Stimulated activated CD4-positive, alpha-beta T cell treated with anti-CD3 and anti-CD28 coated beads, Interleukin-2, amount 100 ng/mL, for 48 hours (primary cell): ENCODE measurements at regions not wholly inside any gene's neighbourhood (a gene's known extent, or its start where the extent isn't known, plus 50 kb on each side); places are given as distances from the start of the nearest gene placed in this dataset.

Experiments used
- DNase-seq, 2 donors: peaks; one replicate each; pipeline ENCODE4 v3.0.0-alpha.2; 2020

GRCh38 chr10:43825984-43826383 is 177.3 kb upstream of the ZNF32 start:
- DNase-seq = no peak

GRCh38 chr10:43825421-43825820 is 176.7 kb upstream of the ZNF32 start:
- DNase-seq = no peak

- DNase-seq = no peak
Observed at GRCh38 chr10:43824934-43825333, 176.3 kb upstream of the ZNF32 start.

- DNase-seq = no peak
Observed at GRCh38 chr10:43822631-43823580, 174.2 kb upstream of the ZNF32 start.

GRCh38 chr10:43821103-43821502 is 172.4 kb upstream of the ZNF32 start:
- DNase-seq = no peak

GRCh38 chr10:43820663-43821062 is 172.0 kb upstream of the ZNF32 start:
- no peak for DNase-seq

- DNase-seq = no peak
Observed at GRCh38 chr10:43819464-43820230, 171.0 kb upstream of the ZNF32 start.

- DNase-seq = no peak
Observed at GRCh38 chr10:43818687-43819086, 170.0 kb upstream of the ZNF32 start.

- DNase-seq = no peak
Observed at GRCh38 chr10:43817368-43817767, 168.7 kb upstream of the ZNF32 start.

- peak; percentile 52 to 57 for DNase-seq
Observed at GRCh38 chr10:43816351-43817321, 168.0 kb upstream of the ZNF32 start.

- no peak for DNase-seq
Observed at GRCh38 chr10:43815181-43815885, 166.7 kb upstream of the ZNF32 start.

GRCh38 chr10:43814663-43815062 is 166.0 kb upstream of the ZNF32 start:
- no peak for DNase-seq

GRCh38 chr10:43811871-43812270 is 163.2 kb upstream of the ZNF32 start:
- no peak for DNase-seq

GRCh38 chr10:43809211-43809930 is 160.7 kb upstream of the ZNF32 start:
- DNase-seq = no peak

- no peak for DNase-seq
Observed at GRCh38 chr10:43808136-43808535, 159.5 kb upstream of the ZNF32 start.

GRCh38 chr10:43806831-43807640 is 158.4 kb upstream of the ZNF32 start:
- DNase-seq = no peak

GRCh38 chr10:43803791-43804190 is 155.1 kb upstream of the ZNF32 start:
- no peak for DNase-seq

- DNase-seq = no peak
Observed at GRCh38 chr10:43802988-43803696, 154.5 kb upstream of the ZNF32 start.

GRCh38 chr10:43801626-43802025 is 152.9 kb upstream of the ZNF32 start:
- DNase-seq = no peak

GRCh38 chr10:43801140-43801539 is 152.5 kb upstream of the ZNF32 start:
- no peak for DNase-seq
